ENCODE measurements at regions not wholly inside any gene's neighbourhood (a gene's known extent, or its start where the extent isn't known, plus 50 kb on each side); places are given as distances from the start of the nearest gene placed in this dataset.

DNA sequence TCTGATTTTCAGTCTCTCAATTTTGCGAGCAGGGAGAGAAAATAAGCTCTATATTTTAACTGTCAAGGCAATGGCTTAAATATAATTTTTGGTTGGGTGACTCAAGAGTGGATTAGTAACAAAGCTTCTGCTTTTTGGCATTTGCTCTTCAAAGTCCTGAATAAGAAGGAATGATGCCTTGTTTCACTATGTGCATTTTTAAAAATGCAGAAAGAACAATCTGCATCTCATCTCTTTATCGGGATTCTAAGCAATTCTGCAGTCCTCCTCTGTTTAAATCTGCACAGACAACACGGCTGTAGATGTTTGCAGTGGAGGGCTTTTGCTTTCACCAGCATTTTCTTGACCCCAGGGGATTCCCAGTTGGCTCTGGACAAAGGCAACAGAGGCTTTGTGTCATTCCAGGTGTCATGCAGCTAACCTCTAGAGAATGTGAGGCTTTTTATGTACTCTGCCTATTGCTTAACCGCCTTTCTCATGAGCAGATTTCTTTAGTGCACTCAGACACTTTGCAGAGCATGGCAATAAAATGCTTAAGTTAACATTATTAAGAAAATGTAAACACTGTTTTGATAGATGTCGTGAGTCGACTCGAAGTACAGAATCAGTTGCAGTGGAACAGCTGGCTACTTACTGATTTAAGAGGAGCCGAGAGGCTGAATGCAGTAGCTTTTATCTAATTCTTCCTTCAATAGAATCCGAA lies 783.2 kb upstream of the NEGR1 start:
- no peak for ATAC-seq
- TF ChIP-seq PPARA (CRISPR knock-in tag; IDR thresholded peaks at IDR 0.05; ENCODE audit: borderline replicate concordance) (no peak), SNAI2 (CRISPR knock-in tag; IDR thresholded peaks at IDR 0.05) (no peak), ZC3H10 (CRISPR knock-in tag; IDR thresholded peaks at IDR 0.05) (no peak), BACH2 (CRISPR knock-in tag; IDR thresholded peaks at IDR 0.05; ENCODE audit: borderline replicate concordance) (no peak), OSR1 (CRISPR knock-in tag; IDR thresholded peaks at IDR 0.05) (no peak), ZNF70 (CRISPR knock-in tag; IDR thresholded peaks at IDR 0.05) (no peak), CSDC2 (CRISPR knock-in tag; IDR thresholded peaks at IDR 0.05) (no peak), ISL1 (CRISPR knock-in tag; IDR thresholded peaks at IDR 0.05) (no peak), PATZ1 (CRISPR knock-in tag; IDR thresholded peaks at IDR 0.05; ENCODE audit: borderline replicate concordance) (no peak), ZNF565 (CRISPR knock-in tag; conservative IDR thresholded peaks at IDR 0.05; ENCODE audit: low read depth) (no peak), ZFP30 (CRISPR knock-in tag; IDR thresholded peaks at IDR 0.05) (no peak), TCF4 (CRISPR knock-in tag; IDR thresholded peaks at IDR 0.05; ENCODE audit: borderline replicate concordance) (no peak), ZNF8 (CRISPR knock-in tag; IDR thresholded peaks at IDR 0.05) (no peak), ARNTL (CRISPR knock-in tag; IDR thresholded peaks at IDR 0.05; ENCODE audit: borderline replicate concordance, low read depth) (no peak), POU6F1 (CRISPR knock-in tag; IDR thresholded peaks at IDR 0.05; ENCODE audit: borderline replicate concordance, low read depth) (no peak), TOX (CRISPR knock-in tag; IDR thresholded peaks at IDR 0.05; ENCODE audit: borderline replicate concordance) (no peak), ESRRG (CRISPR knock-in tag; IDR thresholded peaks at IDR 0.05) (no peak), ZFP3 (CRISPR knock-in tag; IDR thresholded peaks at IDR 0.05) (no peak)
- TF ChIP-seq, protein P1, sequence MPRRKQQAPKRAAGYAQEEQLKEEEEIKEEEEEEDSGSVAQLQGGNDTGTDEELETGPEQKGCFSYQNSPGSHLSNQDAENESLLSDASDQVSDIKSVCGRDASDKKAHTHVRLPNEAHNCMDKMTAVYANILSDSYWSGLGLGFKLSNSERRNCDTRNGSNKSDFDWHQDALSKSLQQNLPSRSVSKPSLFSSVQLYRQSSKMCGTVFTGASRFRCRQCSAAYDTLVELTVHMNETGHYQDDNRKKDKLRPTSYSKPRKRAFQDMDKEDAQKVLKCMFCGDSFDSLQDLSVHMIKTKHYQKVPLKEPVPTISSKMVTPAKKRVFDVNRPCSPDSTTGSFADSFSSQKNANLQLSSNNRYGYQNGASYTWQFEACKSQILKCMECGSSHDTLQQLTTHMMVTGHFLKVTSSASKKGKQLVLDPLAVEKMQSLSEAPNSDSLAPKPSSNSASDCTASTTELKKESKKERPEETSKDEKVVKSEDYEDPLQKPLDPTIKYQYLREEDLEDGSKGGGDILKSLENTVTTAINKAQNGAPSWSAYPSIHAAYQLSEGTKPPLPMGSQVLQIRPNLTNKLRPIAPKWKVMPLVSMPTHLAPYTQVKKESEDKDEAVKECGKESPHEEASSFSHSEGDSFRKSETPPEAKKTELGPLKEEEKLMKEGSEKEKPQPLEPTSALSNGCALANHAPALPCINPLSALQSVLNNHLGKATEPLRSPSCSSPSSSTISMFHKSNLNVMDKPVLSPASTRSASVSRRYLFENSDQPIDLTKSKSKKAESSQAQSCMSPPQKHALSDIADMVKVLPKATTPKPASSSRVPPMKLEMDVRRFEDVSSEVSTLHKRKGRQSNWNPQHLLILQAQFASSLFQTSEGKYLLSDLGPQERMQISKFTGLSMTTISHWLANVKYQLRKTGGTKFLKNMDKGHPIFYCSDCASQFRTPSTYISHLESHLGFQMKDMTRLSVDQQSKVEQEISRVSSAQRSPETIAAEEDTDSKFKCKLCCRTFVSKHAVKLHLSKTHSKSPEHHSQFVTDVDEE (CRISPR knock-in tag; IDR thresholded peaks at IDR 0.05): no peak
- TF ChIP-seq, protein P2, sequence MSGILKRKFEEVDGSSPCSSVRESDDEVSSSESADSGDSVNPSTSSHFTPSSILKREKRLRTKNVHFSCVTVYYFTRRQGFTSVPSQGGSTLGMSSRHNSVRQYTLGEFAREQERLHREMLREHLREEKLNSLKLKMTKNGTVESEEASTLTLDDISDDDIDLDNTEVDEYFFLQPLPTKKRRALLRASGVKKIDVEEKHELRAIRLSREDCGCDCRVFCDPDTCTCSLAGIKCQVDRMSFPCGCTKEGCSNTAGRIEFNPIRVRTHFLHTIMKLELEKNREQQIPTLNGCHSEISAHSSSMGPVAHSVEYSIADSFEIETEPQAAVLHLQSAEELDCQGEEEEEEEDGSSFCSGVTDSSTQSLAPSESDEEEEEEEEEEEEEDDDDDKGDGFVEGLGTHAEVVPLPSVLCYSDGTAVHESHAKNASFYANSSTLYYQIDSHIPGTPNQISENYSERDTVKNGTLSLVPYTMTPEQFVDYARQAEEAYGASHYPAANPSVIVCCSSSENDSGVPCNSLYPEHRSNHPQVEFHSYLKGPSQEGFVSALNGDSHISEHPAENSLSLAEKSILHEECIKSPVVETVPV (CRISPR knock-in tag; IDR thresholded peaks at IDR 0.05): no peak

GRCh38 chr1:73056826-73057225 lies 774.5 kb upstream of the NEGR1 start:
- no peak for TF ChIP-seq ESRRG (CRISPR knock-in tag; IDR thresholded peaks at IDR 0.05)
- TF ChIP-seq CSDC2 (CRISPR knock-in tag; IDR thresholded peaks at IDR 0.05): no peak
- TF ChIP-seq, protein P1 (CRISPR knock-in tag; IDR thresholded peaks at IDR 0.05): no peak
- no peak for TF ChIP-seq TCF4 (CRISPR knock-in tag; IDR thresholded peaks at IDR 0.05; ENCODE audit: borderline replicate concordance)
- TF ChIP-seq ZNF565 (CRISPR knock-in tag; conservative IDR thresholded peaks at IDR 0.05; ENCODE audit: low read depth): no peak
- no peak for TF ChIP-seq ZNF8 (CRISPR knock-in tag; IDR thresholded peaks at IDR 0.05)
- TF ChIP-seq BACH2 (CRISPR knock-in tag; IDR thresholded peaks at IDR 0.05; ENCODE audit: borderline replicate concordance): no peak
- TF ChIP-seq PPARA (CRISPR knock-in tag; IDR thresholded peaks at IDR 0.05; ENCODE audit: borderline replicate concordance): no peak
- no peak for TF ChIP-seq OSR1 (CRISPR knock-in tag; IDR thresholded peaks at IDR 0.05)
- no peak for TF ChIP-seq POU6F1 (CRISPR knock-in tag; IDR thresholded peaks at IDR 0.05; ENCODE audit: borderline replicate concordance, low read depth)
- no peak for TF ChIP-seq ARNTL (CRISPR knock-in tag; IDR thresholded peaks at IDR 0.05; ENCODE audit: borderline replicate concordance, low read depth)
- TF ChIP-seq PATZ1 (CRISPR knock-in tag; IDR thresholded peaks at IDR 0.05; ENCODE audit: borderline replicate concordance): no peak
- TF ChIP-seq GLIS3 (CRISPR knock-in tag; IDR thresholded peaks at IDR 0.05): no peak
- ATAC-seq: no peak
